ENCODE measurements at regions not wholly inside any gene's neighbourhood (a gene's known extent, or its start where the extent isn't known, plus 50 kb on each side); places are given as distances from the start of the nearest gene placed in this dataset.
"Not testable (repeated sequence)": the region's sequence is repeated elsewhere in the genome, so short reads cannot be mapped to it uniquely, and the experiment has no call there.

DNA sequence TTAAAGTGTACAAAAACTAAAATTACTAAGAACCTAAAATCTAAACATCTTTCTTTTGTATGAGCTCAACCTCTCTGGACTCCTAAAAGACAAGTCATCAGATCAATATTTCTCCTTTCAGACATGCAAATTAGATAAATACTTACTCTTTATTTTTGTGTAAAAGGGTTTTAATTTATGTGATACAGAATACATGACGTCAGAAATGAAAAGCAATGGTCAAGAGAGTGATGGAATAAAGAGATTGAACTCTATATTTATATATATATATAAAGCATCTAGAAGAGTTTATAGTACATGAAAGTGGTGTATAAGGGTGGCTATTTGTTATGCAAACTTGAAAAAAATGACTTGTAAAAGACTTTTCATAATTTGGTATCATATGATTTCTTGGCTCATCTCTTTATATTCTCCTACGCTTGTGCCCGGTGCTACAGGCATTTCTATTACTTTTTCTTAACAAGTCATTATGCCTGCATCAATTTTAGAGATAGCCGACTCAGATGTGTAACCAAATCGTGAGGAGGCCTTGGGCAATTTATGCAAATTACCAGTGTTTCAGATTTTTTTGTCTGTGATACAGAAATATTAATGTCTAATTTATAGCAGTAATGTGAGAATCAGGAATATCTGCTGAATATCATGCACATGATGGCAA, 186.0 kb upstream of the OLFM3 start:
- Histone ChIP-seq H3K4me1 (peaks cover 13% of the 10 kb centered on the region), H3K4me3 (no peak overlapping the region), H3K9ac (no peak overlapping the region), H3K27me3 (no peaks in the 10 kb centered on the region), H3K27ac (no peak overlapping the region), H4K20me1 (no peaks in the 10 kb centered on the region), H3K4me2 (no peak overlapping the region), H3K36me3 (no peaks in the 10 kb centered on the region), H3K9me3 (no peaks in the 10 kb centered on the region)
- no peak for TF ChIP-seq Cebpa-rat (IDR thresholded peaks at IDR 0.05)

DNA sequence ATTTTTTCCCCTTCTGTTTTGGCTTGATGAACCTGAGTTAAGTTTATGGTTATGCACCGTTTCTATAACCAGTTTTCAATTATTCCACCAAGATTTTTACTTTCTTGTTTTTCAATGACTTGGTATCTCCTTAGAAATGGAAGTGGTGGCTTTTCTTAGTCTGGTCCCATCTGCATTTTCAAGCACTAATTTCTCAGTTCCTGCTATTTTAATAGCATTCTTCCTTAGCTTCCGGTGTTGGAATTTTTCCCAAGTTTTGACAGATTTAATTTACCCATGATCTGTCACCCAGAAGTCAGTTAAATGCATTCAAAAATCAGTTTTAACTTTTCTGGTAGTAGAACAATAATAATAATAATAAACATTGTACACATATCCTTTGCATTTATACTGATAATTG, 184.6 kb upstream of the OLFM3 start:
- TF ChIP-seq Cebpa-rat (IDR thresholded peaks at IDR 0.05), result no peak

DNA sequence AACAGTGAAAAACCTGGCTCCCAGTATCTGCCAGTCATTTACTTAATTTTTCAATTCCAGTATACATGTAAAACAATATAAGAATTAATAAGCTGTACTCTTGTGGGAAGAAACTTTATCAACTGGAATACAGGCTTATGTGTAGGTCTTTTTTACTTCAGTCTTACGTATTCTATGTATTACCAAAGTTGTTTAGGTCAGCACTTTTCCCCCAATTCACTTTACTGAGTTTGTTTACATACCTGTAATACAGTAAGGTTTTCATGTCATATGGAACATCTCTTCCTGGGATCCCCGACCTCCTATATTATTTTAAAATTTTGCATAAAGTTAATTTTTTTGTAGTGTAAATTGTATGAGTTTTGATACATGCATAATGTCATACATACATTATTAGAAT, 181.8 kb upstream of the OLFM3 start:
- Histone ChIP-seq H3K4me3 (no peak overlapping the region), H3K27ac (no peak overlapping the region), H3K9me3 (no peaks in the 10 kb centered on the region), H3K27me3 (no peaks in the 10 kb centered on the region), H4K20me1 (no peaks in the 10 kb centered on the region), H3K36me3 (no peaks in the 10 kb centered on the region), H3K9ac (no peak overlapping the region), H3K4me2 (no peak overlapping the region), H3K4me1 (peaks cover under 1% of the 10 kb centered on the region)
- TF ChIP-seq Cebpa-rat (IDR thresholded peaks at IDR 0.05), result no peak

More for the DNA sequence above, 184.6 kb upstream of the OLFM3 start:
- Histone ChIP-seq H3K4me2 (no peak overlapping the region), H3K27me3 (no peaks in the 10 kb centered on the region), H3K4me1 (peaks cover 13% of the 10 kb centered on the region), H3K4me3 (no peak overlapping the region), H3K36me3 (no peaks in the 10 kb centered on the region), H3K9me3 (no peaks in the 10 kb centered on the region), H4K20me1 (no peaks in the 10 kb centered on the region), H3K9ac (no peak overlapping the region), H3K27ac (no peak overlapping the region)

DNA sequence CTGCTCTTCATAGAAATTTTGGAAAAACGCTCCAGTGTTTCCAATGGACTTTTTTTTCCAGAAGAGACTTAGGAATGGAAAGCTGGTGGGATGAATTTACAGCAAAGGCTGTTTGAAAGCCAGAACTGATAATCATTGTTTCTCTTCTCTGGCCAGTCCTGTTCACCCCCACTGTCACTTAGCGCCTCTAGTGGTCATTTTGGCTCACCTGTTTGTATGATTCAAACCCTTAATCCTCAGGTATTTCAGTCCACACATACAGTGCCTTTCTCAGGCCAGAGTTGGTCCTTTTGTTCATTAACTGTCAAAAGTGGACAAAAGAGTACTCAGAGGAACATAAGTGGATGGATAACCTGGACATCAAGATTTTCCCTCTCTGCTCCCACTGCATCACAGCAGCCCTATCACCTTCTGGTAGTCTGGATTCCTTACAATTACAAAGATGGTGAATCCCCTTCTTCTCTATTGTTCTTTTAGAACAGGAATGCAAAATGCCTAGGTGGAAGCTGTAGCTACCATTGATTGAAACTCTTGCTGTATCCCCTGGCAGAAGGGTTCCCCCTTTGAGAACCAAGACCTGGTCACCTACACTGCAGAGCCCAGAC, 177.6 kb upstream of the OLFM3 start:
- Histone ChIP-seq H3K36me3 (no peaks in the 10 kb centered on the region), H3K4me3 (no peak overlapping the region), H3K9ac (no peak overlapping the region), H3K27me3 (no peaks in the 10 kb centered on the region), H3K9me3 (no peaks in the 10 kb centered on the region), H3K4me1 (no peaks in the 10 kb centered on the region), H4K20me1 (no peaks in the 10 kb centered on the region), H3K4me2 (no peak overlapping the region), H3K27ac (no peak overlapping the region)
- TF ChIP-seq Cebpa-rat (IDR thresholded peaks at IDR 0.05), result no peak

GRCh38 chr1:102172200-102172599, 175.5 kb upstream of the OLFM3 start:
- H3K36me3 ChIP-seq, result no peaks in the 10 kb centered on the region
- H3K9me3 ChIP-seq, result no peaks in the 10 kb centered on the region
- H4K20me1 ChIP-seq, result no peaks in the 10 kb centered on the region
- no peak overlapping the region for H3K4me2 ChIP-seq
- H3K4me1 ChIP-seq, result no peaks in the 10 kb centered on the region
- no peak overlapping the region for H3K9ac ChIP-seq
- H3K27me3 ChIP-seq, result no peaks in the 10 kb centered on the region
- no peak overlapping the region for H3K4me3 ChIP-seq
- H3K27ac ChIP-seq, result no peak overlapping the region
- no peak for TF ChIP-seq Cebpa-rat (IDR thresholded peaks at IDR 0.05)

- no peak for TF ChIP-seq Cebpa-rat (IDR thresholded peaks at IDR 0.05)
- Histone ChIP-seq H3K9ac (no peak overlapping the region), H3K4me3 (no peak overlapping the region), H3K36me3 (no peaks in the 10 kb centered on the region), H3K4me2 (no peak overlapping the region), H3K9me3 (no peaks in the 10 kb centered on the region), H4K20me1 (no peaks in the 10 kb centered on the region), H3K4me1 (no peaks in the 10 kb centered on the region), H3K27me3 (no peaks in the 10 kb centered on the region), H3K27ac (no peak overlapping the region)
Observed at GRCh38 chr1:102163799-102164198, 167.1 kb upstream of the OLFM3 start.

GRCh38 chr1:102151242-102151641, 154.5 kb upstream of the OLFM3 start:
- no peaks in the 10 kb centered on the region for H3K9me3 ChIP-seq
- H3K27ac ChIP-seq, result no peak overlapping the region
- H3K36me3 ChIP-seq, result no peaks in the 10 kb centered on the region
- no peak overlapping the region for H3K9ac ChIP-seq
- H3K4me2 ChIP-seq, result no peak overlapping the region
- no peak overlapping the region for H3K4me3 ChIP-seq
- H4K20me1 ChIP-seq, result no peaks in the 10 kb centered on the region
- H3K27me3 ChIP-seq, result no peaks in the 10 kb centered on the region
- TF ChIP-seq Cebpa-rat (IDR thresholded peaks at IDR 0.05), result no peak
- 0 out of 2 replicates have a peak, but pooled peaks cover 4% of the 10 kb centered on the region for H3K4me1 ChIP-seq

- H3K27ac ChIP-seq, result no peak overlapping the region
- H3K9ac ChIP-seq, result no peak overlapping the region
- H3K4me1 ChIP-seq, result no peaks in the 10 kb centered on the region
- H3K36me3 ChIP-seq, result no peaks in the 10 kb centered on the region
- H3K9me3 ChIP-seq, result no peaks in the 10 kb centered on the region
- H3K4me3 ChIP-seq, result no peak overlapping the region
- no peaks in the 10 kb centered on the region for H3K27me3 ChIP-seq
- no peaks in the 10 kb centered on the region for H4K20me1 ChIP-seq
- no peak for TF ChIP-seq Cebpa-rat (IDR thresholded peaks at IDR 0.05)
- H3K4me2 ChIP-seq, result no peak overlapping the region
Observed at GRCh38 chr1:102120910-102121309, 124.2 kb upstream of the OLFM3 start.

- H3K4me3 ChIP-seq, result no peak overlapping the region
- H3K27me3 ChIP-seq, result no peaks in the 10 kb centered on the region
- no peaks in the 10 kb centered on the region for H4K20me1 ChIP-seq
- H3K9ac ChIP-seq, result no peak overlapping the region
- H3K4me2 ChIP-seq, result no peak overlapping the region
- no peaks in the 10 kb centered on the region for H3K36me3 ChIP-seq
- no peak for TF ChIP-seq Cebpa-rat (IDR thresholded peaks at IDR 0.05)
- H3K27ac ChIP-seq, result no peak overlapping the region
- H3K4me1 ChIP-seq, result no peaks in the 10 kb centered on the region
- no peaks in the 10 kb centered on the region for H3K9me3 ChIP-seq
Observed at GRCh38 chr1:102118150-102118549, 121.4 kb upstream of the OLFM3 start.

- TF ChIP-seq Cebpa-rat (IDR thresholded peaks at IDR 0.05), result no peak
- H4K20me1 ChIP-seq, result no peaks in the 10 kb centered on the region
- no peak overlapping the region for H3K4me3 ChIP-seq
- H3K9me3 ChIP-seq, result no peaks in the 10 kb centered on the region
- H3K4me2 ChIP-seq, result no peak overlapping the region
- H3K27me3 ChIP-seq, result no peaks in the 10 kb centered on the region
- no peaks in the 10 kb centered on the region for H3K36me3 ChIP-seq
- no peaks in the 10 kb centered on the region for H3K4me1 ChIP-seq
- H3K9ac ChIP-seq, result no peak overlapping the region
- H3K27ac ChIP-seq, result no peak overlapping the region
Observed at GRCh38 chr1:102110586-102110985, 113.9 kb upstream of the OLFM3 start.

- H3K27ac ChIP-seq, H3K4me1 ChIP-seq, H3K9me3 ChIP-seq, H3K4me2 ChIP-seq, H3K27me3 ChIP-seq, H3K9ac ChIP-seq, H3K36me3 ChIP-seq, H3K4me3 ChIP-seq, H4K20me1 ChIP-seq: not testable (repeated sequence)
Observed at GRCh38 chr1:102109493-102109892, 112.8 kb upstream of the OLFM3 start.
